GM19238 (cell line): ENCODE measurements at regions not wholly inside any gene's neighbourhood (a gene's known extent, or its start where the extent isn't known, plus 50 kb on each side); places are given as distances from the start of the nearest gene placed in this dataset.

Source experiments
- DNase-seq: peaks from one replicate; pipeline ENCODE4 v3.0.0; 2011; ENCODE audit warnings: low spot score; ENCODE audit not compliant: insufficient read length

DNA sequence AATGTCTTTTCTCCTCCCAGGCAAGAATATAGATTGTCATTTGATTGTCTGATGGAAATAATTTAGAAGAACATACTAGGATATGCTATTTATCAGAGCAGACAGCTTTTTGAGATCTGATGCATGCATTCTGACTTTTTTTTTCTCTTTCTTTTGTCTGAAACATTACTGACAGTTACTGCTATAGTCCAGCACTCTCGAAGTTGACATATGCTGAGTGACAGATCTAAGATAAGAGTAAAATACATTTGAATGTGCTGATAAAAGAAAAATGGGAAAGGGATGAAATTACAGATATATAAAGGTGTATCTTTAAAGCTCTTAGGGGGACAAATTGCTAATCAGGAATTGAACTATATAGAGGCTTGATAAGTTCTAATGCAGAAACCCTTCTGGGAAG, 753.8 kb upstream of the TENM4 start:
- no peak for DNase-seq

DNA sequence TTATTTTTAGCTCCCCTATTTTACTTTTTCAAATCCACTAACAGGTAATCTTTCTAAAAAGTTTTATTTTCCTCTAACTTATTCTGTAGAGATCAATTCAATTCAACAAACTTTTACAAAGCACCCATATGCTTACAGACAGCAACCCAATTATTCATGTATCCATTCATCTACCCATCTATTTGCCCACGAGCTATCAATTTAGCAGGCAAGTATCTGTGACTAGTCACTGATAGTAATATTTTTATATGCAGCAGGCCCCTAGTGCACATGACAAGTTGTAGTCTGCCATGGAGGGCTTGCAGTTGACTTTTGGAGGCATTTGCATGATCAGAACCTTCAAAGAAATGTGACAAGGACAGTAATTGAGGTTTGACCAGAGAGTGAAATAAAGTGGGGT, 753.2 kb upstream of the TENM4 start:
- DNase-seq = no peak

DNA sequence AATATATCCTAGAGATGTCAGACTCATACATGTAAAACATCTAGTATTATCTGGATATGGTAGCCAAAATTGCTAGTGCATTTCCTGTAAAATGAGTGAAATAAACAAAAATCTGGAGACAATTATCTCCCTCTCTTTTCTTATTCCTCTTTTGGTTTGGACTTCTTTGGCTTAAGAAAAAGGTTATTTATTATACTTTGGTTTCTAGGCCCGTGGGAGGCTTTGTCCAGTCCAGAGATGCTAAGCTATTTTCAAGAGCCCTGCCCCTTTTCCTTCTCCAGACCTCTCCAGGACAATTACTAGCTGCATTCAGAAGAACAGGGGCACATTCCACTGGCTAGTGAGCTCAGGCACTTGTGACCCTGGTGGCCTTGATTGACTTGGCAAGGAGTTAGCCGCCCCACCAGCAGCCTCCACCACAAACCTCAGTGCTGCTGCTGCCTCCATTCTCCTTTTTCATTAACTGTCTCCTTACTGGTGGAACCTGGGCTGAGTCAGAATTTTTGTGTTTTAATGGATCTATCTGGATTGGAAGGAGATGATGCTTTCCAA, 747.3 kb upstream of the TENM4 start:
- DNase-seq = no peak

DNA sequence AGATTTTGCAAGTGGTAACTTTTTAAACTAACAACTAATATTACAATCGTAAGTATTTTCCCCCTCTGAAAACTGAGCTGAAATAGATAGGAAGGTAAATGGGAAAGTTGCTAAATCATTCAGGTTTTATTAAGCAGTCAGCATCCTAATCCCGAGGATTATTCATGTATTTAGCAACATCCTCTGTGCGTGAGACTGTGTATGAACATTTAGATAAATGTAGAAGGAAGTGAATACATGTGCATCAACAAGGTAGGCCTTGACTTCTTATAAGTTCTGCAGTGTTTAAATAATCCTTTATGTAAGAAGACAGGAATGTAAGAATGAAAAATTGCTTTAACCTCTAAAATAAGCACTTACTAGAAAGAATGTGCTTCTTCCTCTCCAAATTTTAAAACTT, 745.9 kb upstream of the TENM4 start:
- DNase-seq = no peak

DNA sequence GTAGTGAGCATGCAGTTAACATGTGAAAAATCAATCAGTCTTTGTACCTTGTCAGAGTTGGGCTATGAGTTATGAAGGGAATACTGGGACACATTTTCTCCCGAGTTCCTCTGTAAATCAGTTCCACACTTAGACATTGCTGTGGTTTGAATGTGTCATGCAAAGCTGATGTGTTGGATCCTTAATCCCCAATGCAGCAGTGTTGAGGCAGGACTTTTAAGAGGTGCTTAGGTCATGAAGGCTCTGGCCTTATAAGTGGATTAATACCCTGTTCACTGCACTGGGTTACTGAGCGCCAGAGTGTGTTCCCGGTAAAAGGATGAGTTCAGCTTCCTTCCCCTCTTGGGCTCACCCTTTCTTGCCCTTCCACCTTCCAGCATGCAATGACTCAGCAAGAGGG, 742.1 kb upstream of the TENM4 start:
- no peak for DNase-seq

DNA sequence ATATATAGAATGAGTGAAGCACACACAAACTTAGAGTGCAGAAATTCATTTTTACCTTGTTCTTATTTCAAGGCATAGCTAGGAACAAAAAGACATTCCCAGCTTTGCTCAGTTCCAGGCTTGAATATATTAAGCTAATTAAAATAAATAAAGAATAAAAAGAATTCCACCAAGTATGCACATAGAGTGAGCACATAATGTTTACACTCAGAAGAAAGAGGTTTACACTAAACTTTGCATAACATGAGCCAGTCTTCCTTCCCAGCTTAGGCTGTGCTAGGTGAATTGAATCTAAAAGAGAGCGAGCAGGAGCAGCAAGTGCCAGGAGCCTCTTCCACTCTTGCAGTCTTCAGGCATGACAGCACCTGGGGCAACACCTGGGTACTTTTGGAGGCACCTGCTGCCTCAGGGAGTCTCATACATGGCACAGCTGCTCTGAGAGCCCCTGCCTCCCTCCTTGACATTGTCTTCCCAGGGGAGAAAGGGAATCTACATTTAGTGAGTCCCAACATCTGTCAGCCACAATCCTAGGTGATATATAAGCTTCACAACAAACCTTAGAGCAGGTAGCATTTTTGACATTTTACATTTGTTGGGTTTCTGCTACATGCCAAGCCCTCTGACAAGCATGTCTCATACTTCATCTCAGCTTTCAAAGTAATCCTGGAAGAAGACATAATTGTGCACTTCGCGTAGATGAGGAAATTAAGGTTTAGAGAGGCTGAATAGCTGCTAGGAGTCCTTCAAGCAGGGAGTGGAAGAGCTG, 732.7 kb upstream of the TENM4 start:
- DNase-seq = no peak

DNA sequence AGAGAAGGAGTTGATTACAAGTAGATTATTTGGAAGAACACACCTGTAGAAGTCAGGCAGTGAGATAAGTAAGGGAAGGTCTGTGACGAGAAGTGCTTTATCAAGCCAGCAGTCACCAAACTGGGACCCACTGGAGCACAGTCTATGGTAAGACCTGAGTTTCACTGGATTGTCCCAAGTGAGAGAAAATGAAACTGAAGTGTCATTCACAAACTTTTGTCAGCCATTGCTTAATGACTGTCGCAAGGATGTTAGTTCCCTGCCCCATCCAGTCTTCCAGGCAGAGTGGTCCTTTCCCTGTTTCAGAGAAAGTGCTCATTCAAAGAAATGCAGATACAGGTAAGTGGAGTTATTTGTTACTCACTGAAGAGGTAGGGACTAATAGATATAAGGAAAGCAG, 728.0 kb upstream of the TENM4 start:
- DNase-seq = no peak

DNA sequence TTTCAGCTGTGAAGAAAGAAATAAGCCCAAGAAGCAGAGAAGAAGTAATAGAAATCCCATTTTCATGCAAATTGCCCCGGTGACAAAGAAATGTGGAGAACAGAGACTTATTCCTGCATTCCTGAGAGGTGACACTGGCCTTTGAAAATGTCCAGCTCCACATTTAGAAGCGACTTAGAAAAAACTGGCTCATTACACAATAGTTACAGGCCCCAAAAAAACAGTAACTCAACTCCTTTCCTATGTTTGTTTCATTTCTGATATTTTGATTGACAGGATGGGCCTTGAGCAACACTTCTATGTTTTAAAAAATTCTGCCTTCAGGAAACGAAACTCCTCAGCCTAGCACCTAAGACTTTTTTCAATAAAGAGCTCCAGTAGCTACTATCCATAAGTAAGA, 726.9 kb upstream of the TENM4 start:
- no peak for DNase-seq

DNA sequence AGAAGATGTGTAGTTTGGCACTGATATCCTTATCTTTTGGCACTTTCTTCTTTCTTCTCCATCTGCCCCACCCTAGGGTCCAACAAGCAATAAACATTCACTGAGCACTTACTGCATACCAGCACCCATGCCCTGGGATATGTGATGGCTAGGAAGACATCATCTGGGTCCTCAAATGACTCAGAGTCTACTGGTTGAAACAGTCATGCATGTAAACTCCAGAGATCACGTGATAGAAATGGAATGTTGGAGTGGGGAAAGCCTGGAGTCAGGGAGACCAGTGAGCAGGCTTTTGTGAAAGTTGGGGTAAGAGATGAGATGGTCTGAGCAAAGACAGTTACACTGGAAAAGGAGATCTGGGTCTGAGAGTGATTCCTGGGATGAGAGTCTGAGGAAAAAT, 724.9 kb upstream of the TENM4 start:
- DNase-seq = no peak

DNA sequence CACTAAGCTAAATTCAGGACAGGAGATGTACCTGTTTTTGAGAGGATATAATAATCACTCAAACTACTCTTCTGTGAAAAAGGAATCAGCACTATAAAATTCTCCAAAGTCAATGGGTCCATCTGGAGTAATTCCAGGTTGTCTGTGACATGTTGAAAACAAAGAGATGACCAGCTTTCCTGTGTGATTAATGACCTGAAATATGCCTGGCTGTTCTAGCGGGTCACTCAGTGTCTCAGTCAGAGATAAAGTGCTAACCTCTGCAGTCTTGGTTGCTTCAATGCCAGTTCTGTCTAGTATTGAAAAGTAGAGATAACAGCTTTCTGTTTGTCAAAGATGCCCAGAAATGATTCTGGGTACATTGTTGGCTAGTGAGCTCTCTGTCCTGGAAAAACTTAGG, 722.6 kb upstream of the TENM4 start:
- no peak for DNase-seq

DNA sequence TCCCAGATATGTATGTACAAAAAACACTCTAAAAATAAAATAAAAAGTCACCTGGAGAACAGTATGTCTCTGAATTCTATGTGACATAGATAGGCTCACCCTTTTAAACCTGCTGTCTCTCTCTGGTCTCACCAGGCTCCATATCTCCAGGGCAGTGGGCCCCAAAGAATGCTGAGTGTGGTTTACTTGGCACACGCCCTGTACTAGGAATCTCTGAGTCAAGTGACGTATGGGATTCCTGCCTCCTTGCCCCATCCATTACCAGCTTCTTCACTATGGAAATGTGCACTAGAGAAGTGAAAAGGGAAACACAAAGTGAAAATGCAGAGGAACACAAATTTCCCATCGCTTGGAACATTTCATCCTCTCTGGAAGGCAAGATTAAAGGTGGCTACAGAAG, 722.2 kb upstream of the TENM4 start:
- no peak for DNase-seq

DNA sequence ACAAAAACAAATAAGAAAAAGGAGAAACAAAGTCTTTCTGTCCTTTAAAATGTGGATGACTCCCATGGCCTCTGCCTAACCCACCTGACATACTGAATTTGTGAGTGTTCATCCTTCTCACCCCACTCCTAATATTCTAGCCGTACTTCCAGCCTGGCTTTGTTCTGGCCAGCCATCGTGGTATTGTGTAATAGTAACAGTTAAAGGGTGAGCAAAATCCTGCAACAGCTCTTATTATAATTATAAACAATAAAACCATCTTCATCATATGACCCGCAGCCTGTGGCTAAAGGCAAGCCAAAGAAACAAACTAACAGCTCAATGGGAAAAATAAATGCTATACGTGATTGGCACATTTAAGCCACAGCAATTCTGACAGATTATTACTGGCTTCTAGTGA, 721.6 kb upstream of the TENM4 start:
- no peak for DNase-seq

DNA sequence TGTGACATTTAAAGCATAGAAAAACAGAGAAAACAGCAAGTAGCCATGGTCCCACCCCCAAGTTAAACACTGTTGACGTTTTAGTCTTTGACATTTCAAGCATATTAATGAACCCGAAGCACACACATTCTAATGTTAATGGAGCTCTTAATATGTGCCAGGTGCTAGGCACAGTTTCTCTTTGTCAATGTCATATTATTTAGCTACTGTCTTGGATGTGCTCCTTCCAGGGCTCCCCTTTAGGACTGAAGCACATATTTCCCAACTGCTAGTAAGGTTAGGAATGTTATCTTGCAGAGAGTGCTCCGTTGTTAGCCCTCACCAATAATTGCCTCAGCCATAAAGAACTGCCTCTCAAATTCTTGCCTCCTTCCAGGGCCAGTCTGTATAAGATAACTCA, 716.6 kb upstream of the TENM4 start:
- no peak for DNase-seq

DNA sequence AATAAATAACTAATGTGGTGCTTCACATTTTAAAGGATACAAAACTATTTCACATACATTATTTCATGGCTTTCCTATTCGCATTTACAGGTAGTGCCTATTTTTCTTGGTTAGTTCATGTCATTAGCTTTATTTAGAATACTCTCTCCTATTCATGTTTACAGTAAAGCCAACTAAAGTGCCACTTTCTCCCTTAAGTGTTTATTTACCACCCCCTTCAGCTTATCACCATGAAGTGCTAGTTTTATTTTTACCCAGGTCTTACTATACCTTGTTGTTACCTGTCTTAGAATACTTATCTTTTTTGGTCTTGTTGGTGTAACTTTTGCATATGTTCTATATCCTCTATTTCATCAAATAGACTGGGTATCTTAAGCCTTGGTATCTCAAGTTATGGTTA, 715.2 kb upstream of the TENM4 start:
- no peak for DNase-seq

DNA sequence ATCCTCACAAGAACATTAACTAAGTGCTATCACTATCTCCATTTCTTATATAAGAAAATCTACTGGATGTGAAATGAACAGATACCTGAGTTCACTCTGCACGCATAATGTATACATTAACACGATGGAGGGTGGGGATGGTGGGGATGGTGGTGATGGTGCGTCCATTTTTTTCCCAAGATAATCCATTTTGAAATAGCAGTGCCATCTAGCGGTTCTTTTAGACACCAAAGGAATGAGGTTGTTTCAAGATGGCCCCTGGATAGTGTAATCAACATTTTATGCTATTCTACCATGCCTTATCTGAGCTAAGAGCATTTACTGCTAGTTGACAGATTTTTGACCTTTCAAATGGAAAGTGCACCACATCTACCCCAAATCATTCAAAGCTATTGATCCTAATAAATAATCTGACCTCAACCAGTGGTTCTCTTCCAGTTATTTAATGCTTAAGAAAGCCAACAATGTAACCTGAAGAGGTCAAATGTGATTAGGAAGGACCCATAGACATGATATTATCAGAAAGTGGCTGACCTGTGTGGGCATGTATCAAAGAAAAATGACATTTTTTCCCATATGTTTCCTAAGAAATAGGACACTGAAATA, 714.7 kb upstream of the TENM4 start:
- DNase-seq = no peak

DNA sequence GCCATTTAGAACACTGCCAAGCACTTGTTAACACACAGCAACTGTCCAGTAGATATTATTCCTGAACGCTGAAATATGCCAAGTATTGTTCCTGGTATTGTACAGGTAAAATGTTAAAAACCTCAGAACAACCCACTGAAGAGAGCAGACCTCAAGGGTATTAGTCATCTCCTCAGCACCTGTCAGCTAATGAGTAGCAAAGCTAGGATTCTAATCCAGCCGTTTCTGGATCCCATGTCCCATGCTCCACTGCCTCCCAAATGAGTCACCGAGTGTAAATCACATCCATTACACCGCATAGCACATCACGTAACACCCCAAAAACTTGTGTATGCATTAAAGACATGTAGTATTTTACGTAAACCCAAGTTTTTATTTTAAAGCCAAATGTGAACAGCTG, 705.4 kb upstream of the TENM4 start:
- no peak for DNase-seq

DNA sequence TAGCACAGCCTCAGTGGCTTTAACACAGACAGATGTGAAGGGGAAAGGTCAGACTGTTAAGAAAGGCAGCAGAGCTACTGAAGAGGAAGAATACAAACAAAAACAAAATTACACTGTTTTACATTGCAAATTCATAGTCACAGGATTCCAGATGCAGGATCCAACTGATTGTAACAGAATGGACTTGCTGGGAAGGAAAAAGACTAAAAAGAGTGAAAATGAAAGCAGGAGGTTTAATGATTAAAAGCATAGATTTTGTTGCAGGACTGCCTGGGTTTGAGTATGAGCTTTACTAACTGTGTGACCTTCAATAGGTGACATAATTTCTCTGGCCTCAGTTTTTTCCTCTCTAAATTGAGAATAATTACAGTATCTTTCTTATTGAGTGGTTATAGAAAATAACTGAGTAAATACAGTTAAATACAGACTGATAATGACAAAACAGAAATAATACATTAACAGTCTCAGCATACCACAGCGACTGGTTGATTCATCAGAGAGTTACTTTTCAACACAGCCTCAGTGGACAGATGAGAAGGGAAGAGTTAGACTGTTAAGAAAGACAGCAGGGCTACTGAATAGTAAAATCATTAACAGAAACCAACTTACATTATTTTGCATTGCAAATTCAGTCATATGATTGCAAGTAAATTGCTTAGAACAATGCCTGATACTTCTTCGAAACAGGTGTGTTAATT, 704.2 kb upstream of the TENM4 start:
- DNase-seq = no peak

DNA sequence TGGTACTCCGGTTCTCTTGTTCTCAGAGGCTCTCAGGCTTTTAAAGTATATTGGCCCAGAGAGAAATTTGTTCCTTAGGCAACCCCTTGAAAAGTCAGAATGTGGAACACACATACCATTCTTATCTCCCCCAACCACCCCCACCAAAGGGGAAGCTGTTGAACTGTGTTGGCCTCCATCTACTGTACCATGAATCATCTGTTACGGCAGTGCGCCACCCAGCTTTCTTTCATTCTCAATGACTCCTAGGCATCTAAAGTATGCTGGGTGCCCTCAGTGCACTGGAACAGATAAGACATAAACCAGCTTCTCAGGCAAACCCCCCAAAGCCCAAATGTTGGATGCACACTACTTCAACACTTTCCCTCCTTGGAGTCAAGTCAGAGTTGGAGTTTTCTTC, 696.2 kb upstream of the TENM4 start:
- no peak for DNase-seq

DNA sequence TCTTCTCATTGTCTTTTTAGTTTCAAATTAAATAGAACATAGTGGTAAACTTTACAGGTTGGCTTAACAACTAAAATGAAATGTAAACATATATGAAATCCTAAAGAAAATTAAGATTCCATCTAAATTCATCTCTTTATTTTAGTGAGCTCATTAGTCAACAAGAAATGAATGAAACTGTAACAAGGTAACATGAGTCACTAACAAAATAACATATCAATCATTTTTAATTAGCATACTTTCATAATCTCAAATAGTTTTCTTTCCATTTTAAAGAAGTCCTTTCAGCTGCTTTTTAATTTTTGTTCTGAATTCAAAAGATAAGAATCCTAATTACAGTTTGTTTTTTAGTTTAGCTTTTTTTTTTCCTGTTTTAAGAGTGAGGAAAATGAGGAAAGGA, 688.6 kb upstream of the TENM4 start:
- DNase-seq = no peak

DNA sequence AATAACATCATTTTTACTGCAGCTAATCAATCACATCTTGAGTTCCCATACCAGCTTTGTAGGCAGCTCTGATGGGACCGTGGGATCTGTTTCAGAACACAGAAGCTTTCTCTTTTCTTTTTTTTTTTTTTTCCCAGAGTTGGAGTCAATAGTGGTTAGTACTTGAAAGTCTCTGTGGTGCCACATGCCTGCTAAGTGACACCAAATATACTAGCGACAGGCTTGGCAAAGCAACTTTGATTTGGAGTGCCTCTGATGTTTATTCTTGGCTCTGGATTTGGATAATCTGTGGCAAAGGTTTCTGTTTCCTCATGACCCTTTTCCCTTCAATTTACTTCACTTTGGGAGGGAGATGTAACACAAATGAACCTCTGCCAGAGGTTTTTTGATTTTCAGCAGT, 681.4 kb upstream of the TENM4 start:
- no peak for DNase-seq

DNA sequence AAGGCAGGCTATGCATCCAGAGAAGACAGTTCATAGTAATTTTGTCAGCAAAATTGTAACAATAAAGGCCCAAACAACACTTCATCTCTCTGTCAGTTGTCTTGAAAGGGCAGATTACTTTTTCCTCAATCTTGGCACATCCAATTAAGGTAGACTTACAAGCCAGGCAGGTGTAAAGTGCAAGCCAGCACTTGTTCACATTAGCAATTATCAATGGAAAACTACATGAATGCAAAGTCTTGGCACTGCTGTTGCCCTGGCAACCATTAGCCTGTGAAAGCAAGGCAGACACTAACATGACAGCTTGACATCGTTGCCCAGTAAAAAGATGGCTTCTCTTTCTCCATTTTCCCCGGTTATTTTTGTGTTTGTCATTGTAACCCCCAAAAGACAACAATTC, 677.2 kb upstream of the TENM4 start:
- DNase-seq = no peak

DNA sequence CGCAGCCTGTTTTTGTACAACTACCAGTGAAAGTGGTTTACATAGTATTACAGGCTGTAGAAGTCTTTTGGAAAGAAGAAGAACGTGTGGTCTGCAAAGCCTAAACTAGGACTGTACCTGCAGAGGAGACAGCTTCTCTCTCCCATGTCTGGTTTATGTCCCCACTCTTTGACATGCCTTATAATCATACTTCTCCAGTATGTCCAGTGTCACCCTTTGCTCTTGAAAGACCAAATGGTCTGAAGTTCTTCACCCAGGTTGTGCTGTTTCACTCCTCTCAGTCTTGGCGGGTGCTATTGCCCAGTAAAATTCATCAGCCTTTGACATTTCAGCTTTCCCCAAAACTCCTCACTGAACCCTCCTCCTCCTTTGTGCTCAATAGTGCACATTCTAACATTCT, 676.0 kb upstream of the TENM4 start:
- DNase-seq = no peak

DNA sequence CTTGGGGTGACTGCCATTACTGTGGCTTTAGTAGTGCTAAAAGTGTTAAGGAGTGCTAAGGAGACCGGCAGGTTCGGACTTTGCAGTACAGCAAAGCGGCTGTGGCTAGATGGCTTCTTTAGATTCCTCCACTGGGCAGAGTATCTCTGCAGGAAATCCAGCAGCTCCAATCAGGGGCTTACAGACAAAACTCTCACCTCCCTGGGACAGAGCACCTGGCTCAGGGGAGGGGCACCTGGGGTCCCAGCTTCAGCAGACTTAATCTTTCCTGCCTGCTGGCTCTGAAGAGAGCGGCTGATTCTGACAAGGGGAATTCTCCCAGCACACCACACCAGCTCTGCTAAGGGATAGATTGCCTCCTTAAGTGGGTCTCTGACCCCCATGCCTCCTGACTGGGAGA, 668.8 kb upstream of the TENM4 start:
- no peak for DNase-seq
